Suprapubic skin (tissue), 4 donors: ENCODE measurements at regions not wholly inside any gene's neighbourhood (a gene's known extent, or its start where the extent isn't known, plus 50 kb on each side); places are given as distances from the start of the nearest gene placed in this dataset.

Experiments
- DNase-seq, 2 donors: peaks; one replicate each; pipeline ENCODE4 v3.0.0-alpha.2; 2019; ENCODE audit warnings: low spot score in 2 of 2
- H3K27ac ChIP-seq: fragments of 200-600 bp; sonication (generic); one replicate; pipeline ENCODE4 v1.5.1; 2019
- H3K27me3 ChIP-seq: fragments of 200-600 bp; sonication (generic); one replicate; pipeline ENCODE4 v1.5.1; 2019
- H3K36me3 ChIP-seq: fragments of 200-600 bp; sonication (generic); one replicate; pipeline ENCODE4 v1.5.1; 2019
- H3K4me1 ChIP-seq: fragments of 200-600 bp; sonication (generic); one replicate; pipeline ENCODE4 v1.5.1; 2019
- H3K4me3 ChIP-seq: fragments of 200-600 bp; sonication (generic); one replicate; pipeline ENCODE4 v1.5.1; 2019; ENCODE audit warnings: mild to moderate bottlenecking
- H3K9me3 ChIP-seq: fragments of 200-600 bp; sonication (generic); one replicate; pipeline ENCODE4 v1.5.1; 2019
- CTCF ChIP-seq, 2 donors: fragments of 200-600 bp in 1 of 2; fragments of 450-650 bp in 1 of 2; sonication (generic) in 1 of 2; IDR thresholded peaks; one replicate each; pipeline ENCODE4 v1.5.1; 2016 to 2019; ENCODE audit warnings: antibody characterized with exemption in 2 of 2, mild to moderate bottlenecking in 1 of 2, moderate library complexity in 1 of 2
- EP300 ChIP-seq: sonication (generic); formaldehyde crosslinking; IDR thresholded peaks from one replicate; pipeline ENCODE4 v1.6.1; 2017; ENCODE audit warnings: antibody characterized with exemption
- POLR2A ChIP-seq, 2 donors: fragments of 450-650 bp; IDR thresholded peaks; one replicate each; pipeline ENCODE4 v1.6.1; 2017; ENCODE audit warnings: antibody characterized with exemption in 2 of 2, mild to moderate bottlenecking in 2 of 2, moderate library complexity in 2 of 2
- POLR2AphosphoS5 ChIP-seq, 3 donors: sonication (generic); formaldehyde crosslinking; IDR thresholded peaks; one replicate each; pipeline ENCODE4 v1.6.1; 2017; ENCODE audit warnings: antibody characterized with exemption in 3 of 3
- WGBS: methylation state at CpG from one replicate; pipeline ENCODE4 v1.1.5; 2018; 5-methylcytosine and 5-hydroxymethylcytosine counted together

DNA sequence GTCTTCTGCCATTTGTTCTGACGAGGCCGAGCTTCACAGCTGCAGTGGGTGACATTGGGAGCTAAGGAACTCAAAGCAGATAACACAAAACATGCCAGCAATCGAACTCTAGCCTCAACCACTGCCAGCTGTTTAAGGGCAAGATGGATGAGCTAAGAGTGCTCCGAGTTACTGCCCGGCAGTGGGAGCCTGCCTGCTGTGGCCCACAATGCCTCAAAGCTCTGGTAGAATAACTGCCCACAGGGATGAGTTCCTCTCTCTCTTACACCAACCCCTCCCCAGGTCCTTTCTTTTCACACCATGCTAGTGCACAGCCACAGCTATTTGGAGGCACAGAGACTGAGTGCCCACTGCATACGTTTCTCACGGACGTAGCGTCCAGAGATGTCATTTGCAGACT lies 330.5 kb downstream of the FGF9 start:
- Histone ChIP-seq H3K27ac (no peak overlapping the region), H3K4me3 (no peak overlapping the region), H3K4me1 (no peaks in the 10 kb centered on the region), H3K36me3 (no peaks in the 10 kb centered on the region), H3K27me3 (no peaks in the 10 kb centered on the region), H3K9me3 (no peaks in the 10 kb centered on the region)
- DNase-seq = no peak
- 80% methylated on average over 6 of the region's 9 CpGs for WGBS
- TF ChIP-seq POLR2AphosphoS5 (IDR thresholded peaks at IDR 0.05) = no peak
- TF ChIP-seq CTCF (IDR thresholded peaks at IDR 0.05) = no peak
- TF ChIP-seq POLR2A (IDR thresholded peaks at IDR 0.05) = no peak
- no peak for TF ChIP-seq EP300

DNA sequence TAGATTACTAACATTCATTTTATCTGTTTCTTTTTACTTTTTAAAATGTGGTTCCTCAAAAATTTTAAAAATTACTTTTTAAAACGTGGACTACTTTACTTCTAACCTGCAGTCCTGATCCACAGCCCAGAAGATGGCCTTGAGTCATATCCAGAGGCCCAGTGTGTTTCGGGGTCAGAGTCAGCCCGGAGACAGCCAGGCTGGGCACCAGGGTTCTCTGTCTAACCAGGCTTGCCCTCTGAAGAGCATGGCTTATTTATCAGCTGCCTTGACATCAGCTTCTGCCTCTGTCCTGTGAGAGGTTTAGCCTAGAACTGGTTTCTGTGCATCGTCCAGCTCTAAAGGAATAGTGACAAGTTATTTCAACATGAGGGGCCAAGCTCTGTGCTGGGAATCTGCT lies 332.0 kb downstream of the FGF9 start:
- no peak for TF ChIP-seq CTCF (IDR thresholded peaks at IDR 0.05)
- no peak for TF ChIP-seq EP300
- no peak for TF ChIP-seq POLR2A (IDR thresholded peaks at IDR 0.05)
- no peak for TF ChIP-seq POLR2AphosphoS5 (IDR thresholded peaks at IDR 0.05)
- no peaks in the 10 kb centered on the region for H3K9me3 ChIP-seq
- no peak overlapping the region for H3K27ac ChIP-seq
- 69% methylated on average over 4 of the region's 4 CpGs for WGBS
- DNase-seq = no peak
- no peaks in the 10 kb centered on the region for H3K4me1 ChIP-seq
- no peak overlapping the region for H3K4me3 ChIP-seq
- no peaks in the 10 kb centered on the region for H3K36me3 ChIP-seq
- no peaks in the 10 kb centered on the region for H3K27me3 ChIP-seq

GRCh38 chr13:22009500-22009899 lies 338.6 kb downstream of the FGF9 start:
- Histone ChIP-seq H3K4me3 (no peak overlapping the region), H3K36me3 (no peaks in the 10 kb centered on the region), H3K4me1 (peaks cover 7% of the 10 kb centered on the region), H3K9me3 (no peaks in the 10 kb centered on the region), H3K27me3 (no peaks in the 10 kb centered on the region), H3K27ac (no peak overlapping the region)
- TF ChIP-seq EP300 = no peak
- TF ChIP-seq POLR2AphosphoS5 (IDR thresholded peaks at IDR 0.05) = no peak
- no peak for TF ChIP-seq POLR2A (IDR thresholded peaks at IDR 0.05)
- TF ChIP-seq CTCF (IDR thresholded peaks at IDR 0.05) = no peak
- no peak for DNase-seq
- WGBS = 84% methylated on average over 8 of the region's 8 CpGs

- no peak overlapping the region for H3K4me3 ChIP-seq
- 88% methylated on average over 6 of the region's 6 CpGs for WGBS
- no peaks in the 10 kb centered on the region for H3K27me3 ChIP-seq
- H3K9me3 ChIP-seq = no peaks in the 10 kb centered on the region
- H3K27ac ChIP-seq = no peak overlapping the region
- TF ChIP-seq CTCF (IDR thresholded peaks at IDR 0.05) (no peak), EP300 (no peak), POLR2AphosphoS5 (IDR thresholded peaks at IDR 0.05) (no peak), POLR2A (IDR thresholded peaks at IDR 0.05) (no peak)
- DNase-seq = no peak
- no peaks in the 10 kb centered on the region for H3K36me3 ChIP-seq
- H3K4me1 ChIP-seq = peaks cover 11% of the 10 kb centered on the region
Observed at GRCh38 chr13:22009937-22010336, 339.1 kb downstream of the FGF9 start.

DNA sequence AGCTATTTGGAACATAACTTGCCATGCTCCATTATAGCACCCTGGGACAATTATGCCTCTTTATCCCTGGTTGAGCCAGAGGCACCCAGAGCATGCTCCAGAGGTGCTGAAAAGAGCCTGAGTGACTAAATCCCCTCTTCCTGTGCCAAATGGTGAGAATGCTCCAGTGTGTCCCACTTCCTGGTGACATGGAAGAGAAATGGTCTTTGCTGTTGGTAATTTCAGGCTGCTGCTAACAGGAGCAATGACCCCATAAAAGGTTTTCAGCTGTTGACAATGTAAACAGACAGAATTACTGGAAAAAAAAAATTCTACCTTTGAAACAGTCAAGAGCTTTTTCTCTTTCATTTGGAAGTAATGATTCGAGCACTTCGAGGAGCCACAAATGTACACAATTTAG lies 341.8 kb downstream of the FGF9 start:
- no peak for TF ChIP-seq POLR2A (IDR thresholded peaks at IDR 0.05)
- no peak for TF ChIP-seq CTCF (IDR thresholded peaks at IDR 0.05)
- TF ChIP-seq POLR2AphosphoS5 (IDR thresholded peaks at IDR 0.05) = no peak
- no peak for TF ChIP-seq EP300
- Histone ChIP-seq H3K36me3 (no peaks in the 10 kb centered on the region), H3K4me1 (peaks cover 11% of the 10 kb centered on the region), H3K27ac (no peak overlapping the region), H3K27me3 (no peaks in the 10 kb centered on the region), H3K4me3 (no peak overlapping the region), H3K9me3 (no peaks in the 10 kb centered on the region)
- no peak for DNase-seq
- WGBS = 77% methylated on average over 2 of the region's 2 CpGs
